ENCODE measurements at regions not wholly inside any gene's neighbourhood (a gene's known extent, or its start where the extent isn't known, plus 50 kb on each side); places are given as distances from the start of the nearest gene placed in this dataset.

DNA sequence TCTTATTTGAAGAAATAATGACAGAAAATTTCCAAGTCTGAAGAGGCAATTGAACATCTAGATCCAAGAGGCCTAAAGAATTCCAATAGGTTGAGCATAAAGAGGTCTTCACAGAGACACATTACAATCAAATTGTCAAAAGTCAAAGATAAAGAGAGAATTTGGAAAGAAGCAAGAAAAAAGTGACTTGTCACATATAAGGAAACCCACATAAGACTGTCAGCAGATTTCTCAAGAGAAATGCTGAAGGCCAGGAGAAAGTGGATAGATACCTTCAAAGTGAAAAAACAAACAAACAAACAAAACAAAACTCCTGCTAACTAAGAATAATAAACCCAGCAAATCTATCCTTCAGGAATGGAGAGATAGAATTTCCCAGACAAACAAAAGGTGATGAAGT lies 118.1 kb upstream of the LGR5 start:
- Histone ChIP-seq H3K27ac (ENCODE audit: insufficient read length, low read depth, low read length) (no peak overlapping the region), H3K18ac (ENCODE audit: insufficient read length, low read depth, low read length) (no peak overlapping the region), H2BK5ac (ENCODE audit: insufficient read length, low read length) (no peak overlapping the region), H2BK15ac (ENCODE audit: low read depth, low read length) (no peak overlapping the region), H2BK12ac (ENCODE audit: insufficient read length, low read depth, low read length) (no peak overlapping the region), H3K4me1 (ENCODE audit: insufficient read depth, low read length) (no peaks in the 10 kb centered on the region), H4K20me1 (ENCODE audit: control insufficient read depth, insufficient read depth, insufficient read length) (no peaks in the 10 kb centered on the region), H3T11ph (ENCODE audit: low read length) (no peak overlapping the region), H2BK20ac (ENCODE audit: low read depth, low read length, poor library complexity, severe bottlenecking) (no peak overlapping the region), H3K23ac (ENCODE audit: insufficient read length, low read depth, low read length) (no peak overlapping the region), H3K27me3 (ENCODE audit: insufficient read depth, low read length) (no peaks in the 10 kb centered on the region), H4K8ac (replicated peaks; ENCODE audit: insufficient read length, low read depth, low read length) (no peak overlapping the region), H4K91ac (ENCODE audit: insufficient read length, low read depth, low read length) (no peak overlapping the region), H3K4me2 (ENCODE audit: insufficient read depth, insufficient read length, low read length) (no peak overlapping the region), H3K9me3 (ENCODE audit: control insufficient read depth, low read depth, low read length) (peaks cover 7% of the 10 kb centered on the region), H3K79me2 (ENCODE audit: insufficient read depth, low read length) (no peaks in the 10 kb centered on the region), H3K23me2 (ENCODE audit: insufficient read length, low read depth, low read length, poor library complexity, severe bottlenecking) (no peaks in the 10 kb centered on the region), H2AFZ (ENCODE audit: low read length) (no peak overlapping the region), H3K4ac (ENCODE audit: low read depth, low read length) (no peak overlapping the region), H2BK120ac (ENCODE audit: low read depth, low read length, poor library complexity, severe bottlenecking) (no peak overlapping the region), H3K79me1 (ENCODE audit: insufficient read depth, low read depth, low read length, poor library complexity, severe bottlenecking) (no peaks in the 10 kb centered on the region), H2AK5ac (ENCODE audit: insufficient read length, low read length) (no peak overlapping the region), H4K5ac (ENCODE audit: insufficient read length, low read depth, low read length) (no peak overlapping the region), H3K56ac (ENCODE audit: insufficient read length, low read depth, low read length) (no peak overlapping the region), H3K9ac (ENCODE audit: extremely low read depth, insufficient read length, low read length) (no peak overlapping the region), H3K14ac (ENCODE audit: insufficient read depth, low read length) (no peak overlapping the region)
- no peak for DNase-seq
- Mint-ChIP-seq H3K36me3 (ENCODE audit: insufficient read depth in 1 of 3, low read depth in 3 of 3) (peaks cover 14 to 31% (median 18%) of the 10 kb centered on the region in 3 experiments), H3K27me3 (ENCODE audit: low read depth) (no peaks in the 10 kb centered on the region), H3K4me1 (no peaks in the 10 kb centered on the region), H3K9me3 (peaks cover 21 to 22% of the 10 kb centered on the region in 2 experiments), H3K4me3 (no peak overlapping the region), H3K27ac (no peak overlapping the region)
- TF ChIP-seq CTCF (conservative IDR thresholded peaks at IDR 0.05) = no peak
